HFF-Myc (cell line): ENCODE measurements at regions not wholly inside any gene's neighbourhood (a gene's known extent, or its start where the extent isn't known, plus 50 kb on each side); places are given as distances from the start of the nearest gene placed in this dataset.

Experiments used
- DNase-seq: peaks from one replicate; pipeline ENCODE4 v3.0.0-alpha.2; 2011; ENCODE audit warnings: low read depth; ENCODE audit errors: extremely low read depth
- H3K4me3 ChIP-seq: replicated peaks from 2 replicates; pipeline ENCODE4 v1.5.1; 2011; ENCODE audit warnings: low read depth, mild to moderate bottlenecking, control low read depth, low read length
- CTCF ChIP-seq: IDR thresholded peaks from 2 replicates; pipeline ENCODE4 v1.5.1; 2012; ENCODE audit warnings: mild to moderate bottlenecking, low read depth, low read length, control low read depth; ENCODE audit errors: missing control alignments

GRCh38 chr7:68324621-68325020 lies 1273.7 kb upstream of the AUTS2 start:
- no peak overlapping the region for H3K4me3 ChIP-seq
- TF ChIP-seq CTCF: no peak
- DNase-seq: no peak

GRCh38 chr7:68334216-68334615 lies 1264.1 kb upstream of the AUTS2 start:
- H3K4me3 ChIP-seq: no peak overlapping the region
- no peak for TF ChIP-seq CTCF
- no peak for DNase-seq

- DNase-seq: no peak
- H3K4me3 ChIP-seq: no peak overlapping the region
- TF ChIP-seq CTCF: no peak
Measured at GRCh38 chr7:68334636-68335272, 1263.5 kb upstream of the AUTS2 start.

- TF ChIP-seq CTCF: no peak
- H3K4me3 ChIP-seq: no peak overlapping the region
- DNase-seq: no peak
Measured at GRCh38 chr7:68336594-68336993, 1261.7 kb upstream of the AUTS2 start.

DNA sequence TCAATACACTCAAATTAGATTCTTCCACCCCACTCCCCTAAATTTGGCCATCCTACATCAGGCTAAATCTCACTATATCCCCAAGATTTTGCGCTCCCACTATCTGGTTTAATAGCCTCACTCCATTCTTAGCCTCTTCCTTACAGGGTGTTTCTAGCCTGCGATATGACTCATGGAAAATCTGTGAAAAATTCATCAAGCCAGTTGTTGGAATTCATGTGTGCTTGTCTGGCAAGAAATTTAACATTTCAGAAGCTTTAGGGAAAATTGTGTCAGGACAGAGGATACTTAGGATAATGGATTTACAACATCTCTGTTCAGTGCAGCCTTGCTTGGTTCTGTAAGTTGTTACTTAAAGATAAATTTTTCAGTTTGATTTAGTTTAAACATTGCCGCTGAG lies 1249.9 kb upstream of the AUTS2 start:
- no peak overlapping the region for H3K4me3 ChIP-seq
- no peak for TF ChIP-seq CTCF
- no peak for DNase-seq

DNA sequence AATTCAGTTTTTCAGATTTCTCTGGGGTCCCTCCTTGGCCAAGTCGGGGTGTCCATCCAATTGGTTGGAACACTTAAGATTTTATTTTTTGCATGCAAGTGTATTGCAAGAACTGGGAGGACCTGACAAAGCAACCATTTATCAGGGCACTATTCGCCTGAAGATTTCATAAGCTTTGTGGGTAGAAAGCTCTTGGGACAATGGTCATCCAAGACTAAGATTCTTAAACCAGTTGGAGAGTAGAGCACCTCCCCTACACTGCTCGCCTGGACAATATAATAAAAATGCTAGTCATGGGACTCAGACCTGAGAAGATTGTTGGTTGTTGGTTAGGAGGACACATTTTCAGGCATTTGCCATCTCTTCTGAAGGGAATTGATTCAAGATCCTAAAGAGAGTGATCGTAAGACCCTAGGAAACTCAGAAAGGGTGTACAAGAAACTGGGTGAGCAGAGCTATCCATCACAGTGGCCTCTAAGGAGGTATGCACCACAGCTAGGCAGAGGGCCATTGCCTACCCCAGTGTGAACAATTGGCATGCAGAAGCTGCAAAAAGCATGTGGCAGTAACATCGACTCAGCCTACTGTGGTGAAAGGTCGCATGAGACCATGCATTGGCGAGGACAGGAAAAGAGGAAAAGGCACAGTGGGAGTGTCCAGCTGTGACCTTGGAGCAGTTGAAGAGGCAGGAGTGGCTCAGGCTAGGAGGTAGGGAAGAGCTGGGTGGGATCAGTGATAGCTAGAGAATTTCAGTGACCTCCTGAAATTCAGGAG lies 1235.3 kb upstream of the AUTS2 start:
- no peak overlapping the region for H3K4me3 ChIP-seq
- DNase-seq: no peak
- no peak for TF ChIP-seq CTCF
